Medulla oblongata (tissue), 1 donor: ENCODE measurements at regions not wholly inside any gene's neighbourhood (a gene's known extent, or its start where the extent isn't known, plus 50 kb on each side); places are given as distances from the start of the nearest gene placed in this dataset.

Experiments
- DNase-seq: peaks from one replicate; pipeline ENCODE4 v3.0.0-alpha.2; 2015; ENCODE audit errors: extremely low spot score

- no peak for DNase-seq
Observed at GRCh38 chr13:40496035-40496810, 170.2 kb downstream of the FOXO1 start.

- no peak for DNase-seq
Observed at GRCh38 chr13:40498461-40498860, 168.0 kb downstream of the FOXO1 start.

- no peak for DNase-seq
Observed at GRCh38 chr13:40502236-40502635, 164.2 kb downstream of the FOXO1 start.

- no peak for DNase-seq
Observed at GRCh38 chr13:40503011-40503410, 163.4 kb downstream of the FOXO1 start.

GRCh38 chr13:40503966-40504591 is 162.4 kb downstream of the FOXO1 start:
- DNase-seq, result peak; percentile 51

- no peak for DNase-seq
Observed at GRCh38 chr13:40504641-40505040, 161.8 kb downstream of the FOXO1 start.

- DNase-seq, result no peak
Observed at GRCh38 chr13:40505196-40505595, 161.2 kb downstream of the FOXO1 start.
